K562 (cell line): ENCODE measurements at regions not wholly inside any gene's neighbourhood (a gene's known extent, or its start where the extent isn't known, plus 50 kb on each side); places are given as distances from the start of the nearest gene placed in this dataset.

Experiments
- ATAC-seq: fragments of 200-7000 bp; cut with Tn5 transposase; 3 replicates; pipeline ENCODE4 v1.9.1; 2020; ENCODE audit warnings: moderate library complexity
- BruUV-seq: library from RNA; stranded (reverse); fragments of 400-500 nt; replicated peaks from 2 replicates; lab custom pipeline; 2021; lab: Mats Ljungman, UMichigan
- CTCF ChIA-PET: fragments of 300-600 bp; formaldehyde crosslinking; extraction: SDS; loops from one replicate; lab custom pipeline; 2021; ENCODE audit warnings: low intra/inter-chr PET ratio; lab: Yijun Ruan, JAX
- POLR2A ChIA-PET: fragments of 300-600, 350-650 bp; sonication (Branson Sonifier 250); formaldehyde crosslinking; extraction: SDS; loops from one replicate; lab custom pipeline; 2021; ENCODE audit warnings: antibody characterized with exemption, inconsistent platforms; lab: Yijun Ruan, JAX
- DNase-seq, 4 experiments: peaks; one replicate each; pipeline versions ENCODE4 v3.0.0 to v3.0.0-alpha.2; 2011 to 2018; ENCODE audit warnings: low spot score in 3 of 4, mixed read lengths in 3 of 4; ENCODE audit errors: extremely low read depth in 1 of 4
- FAIRE-seq: peaks from 2 replicates; lab custom pipeline; 2011; peaks lifted over from hg19 to GRCh38; lab: Jason Lieb, UNC
- H2AFZ ChIP-seq: 2 replicates; pipeline ENCODE4 v1.6.0; 2011; ENCODE audit warnings: low read depth, low read length, control low read depth, inconsistent platforms
- H3K27ac ChIP-seq: fragments of 200-600 bp; 3 replicates; pipeline ENCODE4 v1.8.0; 2011; ENCODE audit warnings: low read depth, mild to moderate bottlenecking, control low read depth, inconsistent platforms, low read length, moderate library complexity, mixed read lengths; ENCODE audit errors: extremely low read depth
- H3K27me3 ChIP-seq, 2 experiments: fragments of 300-600 bp in 1 of 2; 2 replicates in 1 of 2; 3 replicates in 1 of 2; pipeline versions ENCODE4 v1.6.0 to v1.8.0; 2011; ENCODE audit warnings: inconsistent platforms in 2 of 2, low read length in 2 of 2, mild to moderate bottlenecking in 1 of 2, mixed read lengths in 1 of 2, moderate library complexity in 1 of 2; ENCODE audit not compliant: control insufficient read depth in 2 of 2, insufficient read depth in 2 of 2
- H3K36me3 ChIP-seq: fragments of 300-600 bp; 3 replicates; pipeline ENCODE4 v1.8.0; 2011; ENCODE audit warnings: mild to moderate bottlenecking, low read length, inconsistent platforms; ENCODE audit not compliant: control insufficient read depth, insufficient read depth
- H3K4me1 ChIP-seq, 2 experiments: fragments of 200-600 bp in 1 of 2; replicated peaks in 1 of 2; 2 replicates in 1 of 2; 3 replicates in 1 of 2; pipeline versions ENCODE4 v1.5.1 to v1.8.0; 2011; ENCODE audit warnings: inconsistent platforms in 2 of 2, low read length in 2 of 2, mild to moderate bottlenecking in 1 of 2, mixed read lengths in 1 of 2, moderate library complexity in 1 of 2; ENCODE audit not compliant: control insufficient read depth in 2 of 2, insufficient read depth in 2 of 2
- H3K4me2 ChIP-seq: 2 replicates; pipeline ENCODE4 v1.6.1; 2011; ENCODE audit warnings: low read length, control low read depth, inconsistent platforms, mixed read lengths; ENCODE audit not compliant: insufficient read depth
- H3K4me3 ChIP-seq: fragments of 200-600 bp; sonication (generic), shearing (Covaris generic); 2 replicates; pipeline ENCODE4 v1.5.1; 2016; ENCODE audit warnings: control low read depth, inconsistent platforms
- H3K79me2 ChIP-seq: fragments of 200-600 bp; 3 replicates; pipeline ENCODE4 v1.8.0; 2011; ENCODE audit warnings: low read length, inconsistent platforms; ENCODE audit not compliant: control insufficient read depth, insufficient read depth
- H3K9ac ChIP-seq, 2 experiments: 2 replicates each; pipeline versions ENCODE4 v1.6.0 to v1.6.1; 2011; ENCODE audit warnings: low read depth in 2 of 2, low read length in 2 of 2, control low read depth in 1 of 2, inconsistent platforms in 1 of 2, mild to moderate bottlenecking in 1 of 2, mixed read lengths in 1 of 2; ENCODE audit not compliant: insufficient read depth in 1 of 2
- H3K9me1 ChIP-seq: one replicate; pipeline ENCODE4 v1.6.0; 2011; ENCODE audit warnings: inconsistent platforms, mild to moderate bottlenecking, low read length, moderate library complexity; ENCODE audit not compliant: control insufficient read depth, insufficient read depth
- H3K9me3 ChIP-seq: replicated peaks from 2 replicates; pipeline ENCODE4 v1.5.1; 2011; ENCODE audit warnings: low read depth, low read length, inconsistent platforms; ENCODE audit not compliant: control insufficient read depth, insufficient read depth
- H4K20me1 ChIP-seq: replicated peaks from 2 replicates; pipeline ENCODE4 v1.6.1; 2011; ENCODE audit warnings: low read length, inconsistent platforms, mixed read lengths; ENCODE audit not compliant: control insufficient read depth, insufficient read depth
- MTF1 ChIP-seq: fragments of 250-450 bp; sonication (Bioruptor Pico); IDR thresholded peaks from 2 replicates; pipeline ENCODE4 v1.9.0; 2021; ENCODE audit warnings: moderate library complexity, mild to moderate bottlenecking, inconsistent platforms, borderline replicate concordance
- NCOA1 ChIP-seq: fragments of 450-650 bp; IDR thresholded peaks from 2 replicates; pipeline ENCODE4 v1.6.1; 2016; ENCODE audit warnings: low read depth
- NONO ChIP-seq, 2 experiments: fragments of 200-400 bp in 1 of 2; fragments of 450-650 bp in 1 of 2; formaldehyde crosslinking in 1 of 2; IDR thresholded peaks; 2 replicates each; pipeline ENCODE4 v1.6.1; 2017; ENCODE audit warnings: low read depth in 2 of 2, mild to moderate bottlenecking in 2 of 2, moderate library complexity in 2 of 2, low read length in 1 of 2
- PRDM10 ChIP-seq: fragments of 450-650 bp; IDR thresholded peaks from 2 replicates; pipeline ENCODE4 v1.6.1; 2018; ENCODE audit not compliant: partially characterized antibody
- SMAD2 ChIP-seq: fragments of 150-350 bp; IDR thresholded peaks from 2 replicates; pipeline ENCODE4 v1.6.1; 2014; ENCODE audit warnings: low read depth, mild to moderate bottlenecking, low read length
- ZBTB12 ChIP-seq: fragments of 250-450 bp; sonication (Bioruptor Pico); IDR thresholded peaks from 2 replicates; pipeline ENCODE4 v1.4.0; 2020
- ZKSCAN1 ChIP-seq: fragments of 150-350 bp; IDR thresholded peaks from 2 replicates; pipeline ENCODE4 v1.6.1; 2016; ENCODE audit warnings: low read depth, low read length
- ZNF431 ChIP-seq: sonication (generic); formaldehyde crosslinking; IDR thresholded peaks from 2 replicates; pipeline ENCODE4 v1.8.0; 2022; ENCODE audit warnings: mild to moderate bottlenecking, missing genetic modification reagents
- ZNF445 ChIP-seq: fragments of 250-450 bp; sonication (Bioruptor Pico); IDR thresholded peaks from 2 replicates; pipeline ENCODE4 v1.4.0; 2020; ENCODE audit warnings: low read depth, mild to moderate bottlenecking, moderate library complexity
- ZNF77 ChIP-seq: fragments of 250-450 bp; sonication (Bioruptor Pico); IDR thresholded peaks from 2 replicates; pipeline ENCODE4 v1.5.0; 2020
- WGBS: fragments of 100-300 bp; shearing (Covaris generic); methylation state at CpG from one replicate; pipeline ENCODE4 v1.1.6; 2016; ENCODE audit warnings: low coverage, mixed read lengths; ENCODE audit not compliant: insufficient coverage; ENCODE audit errors: missing lambda C conversion rate; 5-methylcytosine and 5-hydroxymethylcytosine counted together
- in situ Hi-C: fragments of 300-500 bp; cut with MboI; formaldehyde crosslinking; loops from 4 replicates; pipeline ENCODE4 v1.15.0; 2018; ENCODE audit warnings: inconsistent platforms, mixed read lengths
- intact Hi-C: fragments of 100-400 bp; cut with micrococcal nuclease; formaldehyde crosslinking; loops from 2 replicates; pipeline ENCODE4 v1.14.2; 2022

- Histone ChIP-seq H3K79me2 (no peaks in the 10 kb centered on the region), H3K36me3 (no peaks in the 10 kb centered on the region), H3K9me3 (no peaks in the 10 kb centered on the region), H3K4me2 (no peak overlapping the region), H2AFZ (no peak overlapping the region), H3K27me3 (no peaks in the 10 kb centered on the region), H3K9ac (no peak overlapping the region), H3K9me1 (no peaks in the 10 kb centered on the region), H3K27ac (no peak overlapping the region), H3K4me3 (no peak overlapping the region), H3K4me1 (no peaks in the 10 kb centered on the region), H4K20me1 (no peaks in the 10 kb centered on the region)
- POLR2A ChIA-PET: no interaction called here
- CTCF ChIA-PET: no interaction called here
- no peak for DNase-seq
- FAIRE-seq: no peak
- TF ChIP-seq SMAD2 (no peak), ZNF77 (CRISPR knock-in tag) (no peak), ZNF431 (CRISPR knock-in tag) (no peak), ZKSCAN1 (no peak), NONO (IDR thresholded peaks at IDR 0.05; ENCODE audit: low read depth in 2 of 2, low read length in 1 of 2) (no peak), ZBTB12 (CRISPR knock-in tag) (no peak), ZNF445 (CRISPR knock-in tag) (no peak), PRDM10 (no peak), NCOA1 (no peak), MTF1 (no peak)
- WGBS: 0% methylated on average over 5 of the region's 5 CpGs
- intact Hi-C loops (no loop called here), in situ Hi-C loops (no loop called here)
- no TSS peak for BruUV-seq
- ATAC-seq: no peak
Observed at GRCh38 chr21:24011087-24011486, 1596.2 kb downstream of the MRPL39 start.
